HUES48 (cell line): ENCODE measurements at regions not wholly inside any gene's neighbourhood (a gene's known extent, or its start where the extent isn't known, plus 50 kb on each side); places are given as distances from the start of the nearest gene placed in this dataset.

Experiments used
- H3K27ac ChIP-seq: one replicate; pipeline ENCODE4 v1.7.0; 2013; ENCODE audit warnings: low read depth, low read length, inconsistent platforms
- H3K27me3 ChIP-seq: 2 replicates; pipeline ENCODE4 v1.6.1; 2013; ENCODE audit warnings: mild to moderate bottlenecking, low read length; ENCODE audit not compliant: control insufficient read depth, insufficient read depth
- H3K36me3 ChIP-seq: 2 replicates; pipeline ENCODE4 v1.6.1; 2013; ENCODE audit warnings: low read length; ENCODE audit not compliant: control insufficient read depth, insufficient read depth
- H3K4me1 ChIP-seq: 2 replicates; pipeline ENCODE4 v1.6.1; 2013; ENCODE audit warnings: mild to moderate bottlenecking, low read length; ENCODE audit not compliant: control insufficient read depth, insufficient read depth
- H3K4me3 ChIP-seq: 2 replicates; pipeline ENCODE4 v1.5.1; 2013; ENCODE audit warnings: mild to moderate bottlenecking, low read depth, low read length
- H3K9ac ChIP-seq: 2 replicates; pipeline ENCODE4 v1.6.1; 2013; ENCODE audit warnings: mild to moderate bottlenecking, low read depth, low read length, moderate library complexity
- H3K9me3 ChIP-seq: 2 replicates; pipeline ENCODE4 v1.6.1; 2013; ENCODE audit warnings: low read length; ENCODE audit not compliant: control insufficient read depth, insufficient read depth

DNA sequence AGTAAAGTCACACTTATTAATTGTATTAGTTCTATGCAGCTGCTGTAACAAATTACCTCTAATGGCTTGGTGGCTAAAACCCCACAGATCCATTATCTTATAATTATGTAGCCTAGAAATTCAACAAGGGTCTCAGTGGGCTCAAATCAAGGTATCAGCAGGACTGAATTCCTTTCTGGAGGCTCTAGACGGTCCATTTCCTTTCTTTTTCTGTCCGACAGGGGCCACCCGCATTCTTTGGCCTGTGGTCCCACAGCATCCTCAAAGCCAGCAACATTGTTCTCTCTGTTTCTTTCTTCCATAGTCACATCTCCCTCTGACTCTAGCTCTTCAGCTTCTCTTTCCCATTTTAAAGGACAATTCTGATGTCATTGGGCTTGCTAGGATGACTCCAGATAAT, 276.3 kb upstream of the ZNF717 start:
- H3K36me3 ChIP-seq: no peaks in the 10 kb centered on the region
- peaks cover 24% of the 10 kb centered on the region for H3K4me1 ChIP-seq
- H3K4me3 ChIP-seq: no peak overlapping the region
- H3K9me3 ChIP-seq: peaks cover 5% of the 10 kb centered on the region; the same call in 1 of the 2 replicates
- no peaks in the 10 kb centered on the region for H3K27me3 ChIP-seq
- peak overlapping the region; percentile 29 for H3K27ac ChIP-seq
- no peak overlapping the region for H3K9ac ChIP-seq

DNA sequence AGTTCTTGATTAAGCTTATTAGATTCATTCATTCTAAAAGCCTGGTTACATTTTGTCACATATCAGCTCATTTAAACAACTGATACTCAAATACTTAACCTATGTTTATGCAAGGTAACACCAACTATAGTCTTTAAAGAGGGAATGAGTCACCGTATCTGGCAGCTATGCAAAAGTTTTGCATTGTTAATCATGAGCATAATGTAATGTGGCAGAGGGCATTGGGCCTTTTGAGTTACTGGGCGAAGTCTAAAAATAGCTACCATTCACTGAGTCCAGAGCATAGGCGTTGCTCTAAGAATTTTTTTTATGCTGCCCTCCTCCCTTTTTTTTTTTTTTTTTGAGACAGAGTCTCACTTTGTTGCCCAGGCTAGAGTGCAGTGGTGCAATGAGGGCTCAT, 277.7 kb upstream of the ZNF717 start:
- no peaks in the 10 kb centered on the region for H3K27me3 ChIP-seq
- peaks cover 31% of the 10 kb centered on the region for H3K4me1 ChIP-seq
- no peak overlapping the region for H3K4me3 ChIP-seq
- H3K9me3 ChIP-seq: peaks cover 5% of the 10 kb centered on the region; the same call in 1 of the 2 replicates
- no peaks in the 10 kb centered on the region for H3K36me3 ChIP-seq
- no peak overlapping the region; the same call in 1 of the 2 replicates for H3K9ac ChIP-seq
- peak overlapping the region; percentile 80 for H3K27ac ChIP-seq

DNA sequence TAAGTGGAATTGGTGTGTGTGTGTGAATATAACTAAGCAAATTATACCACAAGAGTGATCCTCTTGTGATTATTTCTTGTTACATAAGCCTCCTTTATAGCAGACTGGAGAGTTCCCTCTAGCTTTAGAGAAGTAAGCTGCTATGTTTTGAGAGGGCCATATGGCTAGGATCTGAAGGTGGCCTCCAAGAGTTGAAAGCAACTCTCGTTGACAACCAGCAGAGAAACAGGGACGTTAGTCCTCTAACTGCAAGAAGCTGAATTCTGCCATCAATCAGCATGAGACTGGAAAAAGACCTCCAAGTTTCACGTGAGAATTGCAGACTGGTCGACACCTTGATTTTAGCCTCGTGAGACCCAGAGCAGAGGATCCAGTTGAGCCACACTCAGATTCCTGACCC, 278.5 kb upstream of the ZNF717 start:
- H3K4me1 ChIP-seq: peaks cover 31% of the 10 kb centered on the region
- no peaks in the 10 kb centered on the region for H3K36me3 ChIP-seq
- peak overlapping the region; percentile 80 for H3K27ac ChIP-seq
- no peak overlapping the region for H3K9ac ChIP-seq
- no peak overlapping the region for H3K4me3 ChIP-seq
- H3K27me3 ChIP-seq: no peaks in the 10 kb centered on the region
- H3K9me3 ChIP-seq: peaks cover 5% of the 10 kb centered on the region; the same call in 1 of the 2 replicates

DNA sequence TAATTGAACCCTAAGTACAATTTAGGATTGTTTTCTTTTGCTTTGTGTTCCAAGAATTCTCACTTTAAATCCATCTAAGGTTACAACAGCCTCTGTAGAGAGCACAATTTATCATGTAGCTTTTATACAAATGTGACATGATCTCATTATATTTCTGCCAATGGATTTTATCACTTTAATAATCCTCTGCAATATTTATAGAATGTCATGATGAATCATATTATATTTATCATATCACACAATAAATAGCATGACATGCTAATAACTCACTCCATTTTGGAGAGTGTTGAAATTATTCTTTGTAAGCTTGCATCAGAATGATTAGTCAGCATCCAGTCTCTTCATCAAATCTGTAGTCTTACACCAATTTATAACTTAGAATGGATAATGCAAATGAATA, 280.6 kb upstream of the ZNF717 start:
- Histone ChIP-seq H3K4me3 (no peak overlapping the region), H3K9me3 (peaks cover 3% of the 10 kb centered on the region; the same call in 1 of the 2 replicates), H3K9ac (no peak overlapping the region), H3K36me3 (no peaks in the 10 kb centered on the region), H3K27ac (no peak overlapping the region), H3K27me3 (no peaks in the 10 kb centered on the region), H3K4me1 (peaks cover 45% of the 10 kb centered on the region)

DNA sequence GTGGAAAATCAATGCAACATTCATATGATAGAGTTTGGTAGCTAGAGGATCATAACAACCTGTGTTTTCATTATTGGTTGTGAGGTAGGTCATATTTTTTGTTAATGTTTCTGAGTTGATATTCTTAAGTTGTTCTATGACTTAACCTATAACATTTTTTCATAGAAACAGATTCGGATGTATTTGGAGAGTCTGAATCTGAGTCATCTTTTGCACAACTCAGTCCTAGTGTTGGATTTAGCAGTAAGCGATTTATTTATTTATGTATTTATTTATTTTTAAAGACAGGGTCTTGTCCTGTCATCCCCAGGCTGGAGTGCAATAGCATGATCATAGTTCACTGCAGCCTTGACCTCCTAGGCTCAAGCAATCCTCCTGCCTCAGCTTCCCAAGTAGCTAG, 292.8 kb upstream of the ZNF717 start:
- Histone ChIP-seq H3K4me3 (no peak overlapping the region), H3K9ac (no peak overlapping the region), H3K4me1 (no peaks in the 10 kb centered on the region), H3K27ac (no peak overlapping the region), H3K36me3 (no peaks in the 10 kb centered on the region), H3K9me3 (no peaks in the 10 kb centered on the region), H3K27me3 (no peaks in the 10 kb centered on the region)

- Histone ChIP-seq H3K9ac (no peak overlapping the region), H3K9me3 (no peaks in the 10 kb centered on the region), H3K36me3 (no peaks in the 10 kb centered on the region), H3K27me3 (no peaks in the 10 kb centered on the region), H3K4me3 (no peak overlapping the region), H3K27ac (no peak overlapping the region), H3K4me1 (no peaks in the 10 kb centered on the region)
These were observed 298.6 kb upstream of the ZNF717 start for GRCh38 chr3:76083992-76084391.

- Histone ChIP-seq H3K9me3 (no peaks in the 10 kb centered on the region), H3K36me3 (no peaks in the 10 kb centered on the region), H3K9ac (no peak overlapping the region), H3K27ac (no peak overlapping the region), H3K27me3 (no peaks in the 10 kb centered on the region), H3K4me1 (peaks cover 50% of the 10 kb centered on the region), H3K4me3 (no peak overlapping the region)
These were observed 310.7 kb upstream of the ZNF717 start for GRCh38 chr3:76096036-76096435.

DNA sequence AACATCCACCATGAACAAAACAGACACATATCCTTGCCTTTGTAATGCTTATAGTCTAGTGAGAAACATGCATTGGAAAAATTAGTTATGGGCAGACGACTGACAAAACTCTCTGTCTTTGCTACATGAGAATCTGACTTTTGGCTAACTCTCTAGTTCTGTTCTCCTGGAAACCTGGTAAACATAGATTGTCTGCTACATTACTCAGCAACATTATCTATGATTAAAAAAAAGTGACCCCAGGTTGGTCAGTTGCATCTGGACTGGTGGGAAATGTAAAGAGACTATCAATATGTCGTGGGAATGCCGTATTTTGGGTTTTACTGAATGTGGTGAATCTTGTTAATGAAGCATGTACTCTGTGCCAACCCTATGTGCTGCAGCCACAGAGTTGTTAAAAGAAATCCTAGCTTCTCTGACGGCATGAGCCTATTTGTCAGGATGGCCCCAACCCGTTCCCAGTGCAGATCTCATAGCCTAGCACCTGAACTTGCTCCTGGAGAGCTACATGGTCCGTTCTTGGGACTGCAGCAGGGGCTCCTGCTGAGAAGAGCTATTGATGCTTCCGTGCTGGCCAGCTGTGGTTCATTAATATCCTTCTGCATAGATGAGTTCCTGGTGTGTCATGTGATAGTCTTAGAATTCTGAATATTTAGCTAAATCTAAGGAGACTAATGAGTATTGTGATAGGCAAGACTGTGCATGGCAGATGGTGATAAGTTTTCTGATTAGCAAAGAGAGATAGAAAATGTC, 311.7 kb upstream of the ZNF717 start:
- Histone ChIP-seq H3K9ac (no peak overlapping the region), H3K4me3 (no peak overlapping the region), H3K9me3 (no peaks in the 10 kb centered on the region), H3K27ac (no peak overlapping the region), H3K4me1 (peaks cover 50% of the 10 kb centered on the region), H3K36me3 (no peaks in the 10 kb centered on the region), H3K27me3 (no peaks in the 10 kb centered on the region)

DNA sequence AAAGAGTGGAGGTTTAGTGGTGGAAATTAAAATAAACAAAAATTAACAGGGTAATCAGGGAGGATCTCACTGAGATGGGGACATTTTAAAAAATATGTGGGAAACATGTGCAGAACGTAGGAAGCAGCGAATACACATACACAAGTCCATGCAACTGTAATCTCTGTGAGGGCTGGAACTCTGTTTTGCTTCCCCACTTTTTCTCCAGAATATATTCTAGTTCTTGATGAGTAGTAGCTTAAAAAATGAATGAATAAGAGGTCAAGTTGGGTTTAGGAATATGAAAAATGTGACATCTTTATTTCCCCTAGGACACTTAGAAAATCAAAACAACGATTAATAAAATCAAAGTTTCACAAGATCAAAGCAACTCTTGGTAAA, 312.2 kb upstream of the ZNF717 start:
- H3K4me3 ChIP-seq: no peak overlapping the region
- H3K27ac ChIP-seq: no peak overlapping the region
- peaks cover 45% of the 10 kb centered on the region for H3K4me1 ChIP-seq
- no peaks in the 10 kb centered on the region for H3K9me3 ChIP-seq
- no peaks in the 10 kb centered on the region for H3K36me3 ChIP-seq
- H3K27me3 ChIP-seq: no peaks in the 10 kb centered on the region
- H3K9ac ChIP-seq: no peak overlapping the region

- Histone ChIP-seq H3K4me1 (peaks cover 27% of the 10 kb centered on the region), H3K27ac (no peak overlapping the region), H3K36me3 (no peaks in the 10 kb centered on the region), H3K9me3 (no peaks in the 10 kb centered on the region), H3K9ac (no peak overlapping the region), H3K4me3 (no peak overlapping the region), H3K27me3 (no peaks in the 10 kb centered on the region)
These were observed 314.6 kb upstream of the ZNF717 start for GRCh38 chr3:76099956-76100355.

GRCh38 chr3:76107935-76108570, 322.7 kb upstream of the ZNF717 start:
- Histone ChIP-seq H3K36me3 (no peaks in the 10 kb centered on the region), H3K27ac (no peak overlapping the region), H3K27me3 (no peaks in the 10 kb centered on the region), H3K4me1 (peaks cover 9% of the 10 kb centered on the region; the same call in 1 of the 2 replicates), H3K9ac (no peak overlapping the region), H3K4me3 (no peak overlapping the region), H3K9me3 (no peaks in the 10 kb centered on the region)
